GM12878 (cell line): ENCODE measurements at regions not wholly inside any gene's neighbourhood (a gene's known extent, or its start where the extent isn't known, plus 50 kb on each side); places are given as distances from the start of the nearest gene placed in this dataset.

ENCODE experiments used
- ATAC-seq: fragments of 200-7000 bp; cut with Tn5 transposase; 3 replicates; pipeline ENCODE4 v1.9.1; 2020; ENCODE audit warnings: mild to moderate bottlenecking, moderate library complexity
- BruUV-seq: library from RNA; stranded (reverse); fragments of 400-500 nt; replicated peaks from 2 replicates; lab custom pipeline; 2021; lab: Mats Ljungman, UMichigan
- CTCF ChIA-PET: fragments of 300-600 bp; sonication (Branson Sonifier 250); formaldehyde crosslinking; extraction: SDS; loops from one replicate; lab custom pipeline; 2021; ENCODE audit warnings: inconsistent platforms; lab: Yijun Ruan, JAX
- POLR2A ChIA-PET: fragments of 350-600 bp; formaldehyde crosslinking; extraction: SDS; loops from one replicate; lab custom pipeline; 2021; ENCODE audit warnings: inconsistent platforms; lab: Charles Lee
- RAD21 ChIA-PET: fragments of 300-600 bp; sonication (Branson Sonifier 250); formaldehyde crosslinking; loops from one replicate; lab custom pipeline; 2023; ENCODE audit warnings: antibody characterized with exemption; ENCODE audit not compliant: unreplicated experiment; lab: Charles Lee
- SMC1A ChIA-PET: fragments of 300-600 bp; sonication (Branson Sonifier 250); formaldehyde crosslinking; loops from one replicate; lab custom pipeline; 2023; ENCODE audit not compliant: unreplicated experiment, uncharacterized antibody; lab: Charles Lee
- DNase-seq: peaks from one replicate; pipeline ENCODE4 v3.0.0-alpha.2; 2011; ENCODE audit warnings: low read depth, low spot score
- FAIRE-seq: peaks from 3 replicates; lab custom pipeline; 2011; peaks lifted over from hg19 to GRCh38; lab: Jason Lieb, UNC
- H2AFZ ChIP-seq: 2 replicates; pipeline ENCODE4 v1.6.0; 2011; ENCODE audit warnings: low read depth, low read length, control low read depth; ENCODE audit not compliant: control insufficient read depth
- H3K27ac ChIP-seq: 2 replicates; pipeline ENCODE4 v1.5.1; 2011; ENCODE audit warnings: control low read depth; ENCODE audit not compliant: control insufficient read depth, insufficient read depth
- H3K27me3 ChIP-seq, 2 experiments: replicated peaks in 1 of 2; 2 replicates each; pipeline versions ENCODE4 v1.6.0 to v1.6.1; 2011; ENCODE audit warnings: low read length in 1 of 2; ENCODE audit not compliant: control insufficient read depth in 2 of 2, insufficient read depth in 2 of 2
- H3K36me3 ChIP-seq, 2 experiments: 2 replicates each; pipeline ENCODE4 v1.5.1; 2011; ENCODE audit warnings: low read length in 1 of 2; ENCODE audit not compliant: control insufficient read depth in 2 of 2, insufficient read depth in 2 of 2
- H3K4me1 ChIP-seq: 2 replicates; pipeline ENCODE4 v1.6.1; 2011; ENCODE audit warnings: mild to moderate bottlenecking, low read length, moderate library complexity, mixed read lengths; ENCODE audit not compliant: control insufficient read depth, insufficient read depth
- H3K4me2 ChIP-seq: 2 replicates; pipeline ENCODE4 v1.6.0; 2011; ENCODE audit warnings: control low read depth; ENCODE audit not compliant: control insufficient read depth, insufficient read depth
- H3K4me3 ChIP-seq: fragments of 200-600 bp; sonication (generic); 2 replicates; pipeline ENCODE4 v1.5.1; 2016
- H3K79me2 ChIP-seq: 2 replicates; pipeline ENCODE4 v1.6.0; 2011; ENCODE audit warnings: low read length; ENCODE audit not compliant: control insufficient read depth, insufficient read depth
- H3K9ac ChIP-seq: 2 replicates; pipeline ENCODE4 v1.8.0; 2011; ENCODE audit warnings: low read length, control low read depth, mixed read lengths; ENCODE audit not compliant: control insufficient read depth, insufficient read depth
- H3K9me3 ChIP-seq: replicated peaks from 3 replicates; pipeline ENCODE4 v1.5.1; 2011; ENCODE audit warnings: mild to moderate bottlenecking, low read length; ENCODE audit not compliant: control insufficient read depth, insufficient read depth
- H4K20me1 ChIP-seq: 2 replicates; pipeline ENCODE4 v1.6.0; 2011; ENCODE audit not compliant: control insufficient read depth, insufficient read depth
- BACH1 ChIP-seq: fragments of 450-650 bp; IDR thresholded peaks from 2 replicates; pipeline ENCODE4 v1.6.1; 2017; ENCODE audit warnings: mild to moderate bottlenecking, borderline replicate concordance
- EGR1 ChIP-seq, 2 experiments: IDR thresholded peaks; 1 replicate in 1 of 2; 2 replicates in 1 of 2; pipeline ENCODE4 v1.6.1; 2011 to 2012; ENCODE audit warnings: low read depth in 2 of 2, low read length in 2 of 2, borderline replicate concordance in 1 of 2, mild to moderate bottlenecking in 1 of 2, moderate library complexity in 1 of 2
- HCFC1 ChIP-seq: fragments of 150-350 bp; IDR thresholded peaks from 2 replicates; pipeline ENCODE4 v1.6.1; 2014; ENCODE audit warnings: low read length
- HDAC2 ChIP-seq: fragments of 200-600 bp; sonication (generic); IDR thresholded peaks from 2 replicates; pipeline ENCODE4 v1.6.1; 2017
- KAT2A ChIP-seq: conservative IDR thresholded peaks from 2 replicates; pipeline ENCODE4 v1.6.1; 2011; ENCODE audit warnings: low read depth, low read length; ENCODE audit not compliant: control insufficient read depth
- KLF5 ChIP-seq: fragments of 450-650 bp; IDR thresholded peaks from 2 replicates; pipeline ENCODE4 v1.6.1; 2014; ENCODE audit warnings: mild to moderate bottlenecking; ENCODE audit not compliant: partially characterized antibody
- POLR2AphosphoS5 ChIP-seq: IDR thresholded peaks from 2 replicates; pipeline ENCODE4 v1.6.1; 2011; ENCODE audit warnings: mild to moderate bottlenecking, low read length, inconsistent platforms
- PRDM15 ChIP-seq: fragments of 450-650 bp; formaldehyde crosslinking; IDR thresholded peaks from 2 replicates; pipeline ENCODE4 v1.4.0; 2020; ENCODE audit warnings: mild to moderate bottlenecking, moderate library complexity
- USF2 ChIP-seq: IDR thresholded peaks from 2 replicates; pipeline ENCODE4 v1.6.1; 2011; ENCODE audit warnings: low read depth, low read length, improper control_type of control experiment, borderline replicate concordance
- WGBS: methylation state at CpG from one replicate; pipeline ENCODE4 v1.1.6; 2016; ENCODE audit warnings: low lambda C conversion rate; ENCODE audit not compliant: insufficient replicate concordance, insufficient coverage; ENCODE audit errors: missing lambda C conversion rate; 5-methylcytosine and 5-hydroxymethylcytosine counted together
- in situ Hi-C: fragments of 300-500 bp; cut with MboI; formaldehyde crosslinking; loops from 9 replicates; pipeline ENCODE4 v1.14.3; 2018; ENCODE audit warnings: mixed read lengths
- intact Hi-C: fragments of 100-400 bp; cut with micrococcal nuclease; formaldehyde crosslinking; loops from one replicate; pipeline ENCODE4 v1.14.2; 2022; ENCODE audit not compliant: unreplicated experiment

- TF ChIP-seq EGR1 (IDR thresholded peaks at IDR 0.05; ENCODE audit: borderline replicate concordance in 1 of 2, low read depth in 2 of 2, low read length in 2 of 2), result no peak
- TF ChIP-seq HCFC1, result no peak
- no peak for TF ChIP-seq HDAC2
Observed at GRCh38 chr5:39698838-39699560, 274.2 kb upstream of the DAB2 start (continued).

- no peak for FAIRE-seq
- ChIA-PET POLR2A (no interaction called here), CTCF (interaction anchor here (0.6 kb wide), 1 partner anchor 65 kb away, joined by 3 read pairs; no protein-coding TSS in a partner anchor), SMC1A (no interaction called here), RAD21 (no interaction called here)
- no peak for TF ChIP-seq KLF5
- intact Hi-C loops (no loop called here), in situ Hi-C loops (no loop called here)
- no peak for ATAC-seq
- H3K27ac ChIP-seq, result no peak overlapping the region
- H3K4me1 ChIP-seq, result no peaks in the 10 kb centered on the region
- no peaks in the 10 kb centered on the region for H4K20me1 ChIP-seq
- no peak overlapping the region for H3K9ac ChIP-seq
- H3K36me3 ChIP-seq, result no peaks in the 10 kb centered on the region
- H3K27me3 ChIP-seq, result no peaks in the 10 kb centered on the region
- H3K9me3 ChIP-seq, result no peaks in the 10 kb centered on the region
- no peak overlapping the region for H3K4me3 ChIP-seq
- H3K4me2 ChIP-seq, result no peak overlapping the region
- no peaks in the 10 kb centered on the region for H3K79me2 ChIP-seq
- no peak overlapping the region for H2AFZ ChIP-seq
- BruUV-seq, result no TSS peak
- DNase-seq, result no peak
Observed at GRCh38 chr5:39697881-39698280, 273.1 kb upstream of the DAB2 start.

- intact Hi-C loops (no loop called here), in situ Hi-C loops (no loop called here)
- BruUV-seq, result no TSS peak
- RAD21 ChIA-PET, result no interaction called here
- Histone ChIP-seq H3K4me2 (no peak overlapping the region), H4K20me1 (no peaks in the 10 kb centered on the region), H3K79me2 (no peaks in the 10 kb centered on the region), H3K27ac (no peak overlapping the region), H3K4me1 (no peaks in the 10 kb centered on the region), H3K9me3 (no peaks in the 10 kb centered on the region), H2AFZ (no peak overlapping the region), H3K36me3 (no peaks in the 10 kb centered on the region), H3K9ac (no peak overlapping the region), H3K4me3 (no peak overlapping the region), H3K27me3 (no peaks in the 10 kb centered on the region)
- 31% methylated on average over 1 of the region's 1 CpG for WGBS
- CTCF ChIA-PET, result interaction anchor here (0.6 to 0.8 kb wide), 2 partner anchors 99 to 151 kb away, joined by 3 read pairs; no protein-coding TSS in a partner anchor
- FAIRE-seq, result no peak
- no peak for ATAC-seq
- SMC1A ChIA-PET, result no interaction called here
- POLR2A ChIA-PET, result no interaction called here
- no peak for DNase-seq
- no peak for TF ChIP-seq POLR2AphosphoS5
- TF ChIP-seq PRDM15 (CRISPR knock-in tag), result no peak
- no peak for TF ChIP-seq BACH1
- no peak for TF ChIP-seq USF2
- TF ChIP-seq KAT2A, result no peak
Observed at GRCh38 chr5:39696672-39697398, 272.1 kb upstream of the DAB2 start.
